ENCODE measurements at regions not wholly inside any gene's neighbourhood (a gene's known extent, or its start where the extent isn't known, plus 50 kb on each side); places are given as distances from the start of the nearest gene placed in this dataset.

DNA sequence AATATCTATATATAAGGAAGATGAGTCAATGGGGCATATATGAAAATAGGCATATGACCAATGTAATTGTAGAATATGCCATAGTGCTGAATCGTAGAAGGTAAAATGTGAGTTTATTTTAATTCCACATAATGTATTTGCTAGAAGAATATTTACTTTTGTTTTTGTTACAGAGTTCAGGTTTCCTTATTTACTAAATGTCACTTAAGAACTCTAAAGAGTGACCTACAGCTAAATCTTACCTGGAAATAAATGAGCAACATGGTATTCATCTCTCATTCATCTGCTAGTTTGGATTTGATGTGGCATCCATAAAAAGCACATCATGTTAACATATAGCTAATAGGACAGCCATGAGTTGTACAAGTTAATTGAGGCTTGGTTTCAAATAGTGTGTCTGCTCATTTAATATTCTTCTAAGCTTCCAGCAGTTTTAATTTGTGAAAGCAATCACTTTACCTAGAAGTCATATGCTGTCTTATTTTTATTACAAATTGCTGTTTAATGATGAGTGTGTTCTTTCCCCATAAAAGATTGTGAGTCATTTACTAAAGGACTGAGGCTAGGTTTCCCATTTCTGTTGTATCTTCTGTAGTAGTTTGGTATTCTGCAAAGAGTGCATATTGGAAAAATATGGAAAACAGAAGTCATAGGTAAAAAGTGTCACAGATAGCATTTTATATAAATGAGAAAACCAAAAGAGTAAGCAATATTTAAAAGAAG, 222.1 kb upstream of the POU1F1 start:
- H2AFZ ChIP-seq (ENCODE audit: low read depth, low read length), result no peak overlapping the region
- ChIA-PET CTCF (interaction anchor here (0.8 to 6.9 kb wide), 4 partner anchors 83 to 507 kb away, joined by 3 to 138 read pairs (median 18); no protein-coding TSS in a partner anchor), POLR2A (no interaction called here)
- no peak for FAIRE-seq
- TF ChIP-seq, protein P1, sequence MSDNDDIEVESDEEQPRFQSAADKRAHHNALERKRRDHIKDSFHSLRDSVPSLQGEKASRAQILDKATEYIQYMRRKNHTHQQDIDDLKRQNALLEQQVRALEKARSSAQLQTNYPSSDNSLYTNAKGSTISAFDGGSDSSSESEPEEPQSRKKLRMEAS (IDR thresholded peaks at IDR 0.05; ENCODE audit: insufficient read depth, insufficient read length), result no peak
- TF ChIP-seq POLR2AphosphoS5 (IDR thresholded peaks at IDR 0.05; ENCODE audit: insufficient read depth, low read depth, low read length) (no peak), EZH2 (IDR thresholded peaks at IDR 0.05; ENCODE audit: borderline replicate concordance, low read depth, low read length, severe bottlenecking) (no peak), GATA2 (IDR thresholded peaks at IDR 0.05; ENCODE audit: insufficient read depth, insufficient read length, low read depth, low read length) (no peak), JUN (IDR thresholded peaks at IDR 0.05; ENCODE audit: borderline replicate concordance, insufficient read depth, insufficient read length, low read depth) (no peak), FOS (IDR thresholded peaks at IDR 0.05; ENCODE audit: borderline replicate concordance, insufficient read depth, low read length) (no peak), MYC (IDR thresholded peaks at IDR 0.05; ENCODE audit: low read depth, low read length) (no peak), POLR2A (IDR thresholded peaks at IDR 0.05; ENCODE audit: low read depth, low read length) (no peak)
- TF ChIP-seq, protein P2, sequence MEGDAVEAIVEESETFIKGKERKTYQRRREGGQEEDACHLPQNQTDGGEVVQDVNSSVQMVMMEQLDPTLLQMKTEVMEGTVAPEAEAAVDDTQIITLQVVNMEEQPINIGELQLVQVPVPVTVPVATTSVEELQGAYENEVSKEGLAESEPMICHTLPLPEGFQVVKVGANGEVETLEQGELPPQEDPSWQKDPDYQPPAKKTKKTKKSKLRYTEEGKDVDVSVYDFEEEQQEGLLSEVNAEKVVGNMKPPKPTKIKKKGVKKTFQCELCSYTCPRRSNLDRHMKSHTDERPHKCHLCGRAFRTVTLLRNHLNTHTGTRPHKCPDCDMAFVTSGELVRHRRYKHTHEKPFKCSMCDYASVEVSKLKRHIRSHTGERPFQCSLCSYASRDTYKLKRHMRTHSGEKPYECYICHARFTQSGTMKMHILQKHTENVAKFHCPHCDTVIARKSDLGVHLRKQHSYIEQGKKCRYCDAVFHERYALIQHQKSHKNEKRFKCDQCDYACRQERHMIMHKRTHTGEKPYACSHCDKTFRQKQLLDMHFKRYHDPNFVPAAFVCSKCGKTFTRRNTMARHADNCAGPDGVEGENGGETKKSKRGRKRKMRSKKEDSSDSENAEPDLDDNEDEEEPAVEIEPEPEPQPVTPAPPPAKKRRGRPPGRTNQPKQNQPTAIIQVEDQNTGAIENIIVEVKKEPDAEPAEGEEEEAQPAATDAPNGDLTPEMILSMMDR (IDR thresholded peaks at IDR 0.05; ENCODE audit: extremely low read depth in 1 of 2, insufficient read depth in 1 of 2, low read depth in 1 of 2, low read length in 2 of 2), result no peak
- no peaks in the 10 kb centered on the region for H3K9me1 ChIP-seq (replicated peaks; ENCODE audit: control insufficient read depth, extremely low read depth, insufficient read depth, low read length)
- no peak overlapping the region for H3K4me2 ChIP-seq (ENCODE audit: insufficient read depth, low read length)
- H3K27me3 ChIP-seq (ENCODE audit: control insufficient read depth in 2 of 2, insufficient read depth in 2 of 2, low read length in 2 of 2), result peaks cover 0 to 2% of the 10 kb centered on the region in 2 experiments
- intact Hi-C loops (cut with micrococcal nuclease) (no loop called here), dilution Hi-C loops (cut with MboI; ENCODE audit: extremely low pct_ligation_motif_present, low sequenced_read_pairs) (no loop called here)
- H3K79me2 ChIP-seq (ENCODE audit: control insufficient read depth, insufficient read depth, low read length), result no peaks in the 10 kb centered on the region
- no peak overlapping the region for H3K4me3 ChIP-seq (replicated peaks in 1 of 3; ENCODE audit: insufficient read depth in 1 of 3, low read depth in 1 of 3, low read length in 3 of 3)
- no TSS peak for BruUV-seq (replicated peaks)
- DNase-seq (ENCODE audit: low read depth, low spot score), result no peak
- H3K9ac ChIP-seq (replicated peaks; ENCODE audit: extremely low read depth, insufficient read depth, low read length), result no peak overlapping the region
- H3K36me3 ChIP-seq (ENCODE audit: control insufficient read depth in 2 of 2, extremely low read depth in 1 of 2, insufficient read depth in 2 of 2, low read length in 2 of 2), result no peaks in the 10 kb centered on the region
- no peak overlapping the region for H3K27ac ChIP-seq (ENCODE audit: insufficient read depth, low read depth, low read length)
- no peaks in the 10 kb centered on the region for H3K4me1 ChIP-seq (ENCODE audit: control insufficient read depth, extremely low read depth, insufficient read depth, low read length)
- H4K20me1 ChIP-seq (replicated peaks; ENCODE audit: control insufficient read depth, extremely low read depth, insufficient read depth, low read length), result no peaks in the 10 kb centered on the region
- H3K9me3 ChIP-seq (replicated peaks; ENCODE audit: control insufficient read depth, insufficient read depth, low read length), result no peaks in the 10 kb centered on the region
